Esophagus squamous epithelium (tissue), 5 donors: ENCODE measurements at regions not wholly inside any gene's neighbourhood (a gene's known extent, or its start where the extent isn't known, plus 50 kb on each side); places are given as distances from the start of the nearest gene placed in this dataset.

ENCODE experiments used
- DNase-seq: peaks from one replicate; lab custom pipeline; 2025; lab: John Stamatoyannopoulos, UW
- H3K27ac ChIP-seq, 4 donors: fragments of 200-600 bp; sonication (generic); one replicate each; pipeline ENCODE4 v1.5.1; 2016 to 2019; ENCODE audit warnings: mild to moderate bottlenecking in 1 of 4
- H3K27me3 ChIP-seq, 4 donors: fragments of 200-600 bp; sonication (generic); 1 replicate in 3 of 4; 2 replicates in 1 of 4; pipeline versions ENCODE4 v1.5.1 to v1.6.0; 2017 to 2021; ENCODE audit warnings: antibody characterized with exemption in 1 of 4
- H3K36me3 ChIP-seq, 3 donors: fragments of 200-600 bp; sonication (generic); one replicate each; pipeline ENCODE4 v1.5.1; 2016 to 2019
- H3K4me1 ChIP-seq, 3 donors: fragments of 200-600 bp; sonication (generic); one replicate each; pipeline ENCODE4 v1.5.1; 2017 to 2019
- H3K4me3 ChIP-seq, 4 donors: fragments of 200-600 bp; sonication (generic); 1 replicate in 3 of 4; 2 replicates in 1 of 4; pipeline ENCODE4 v1.5.1; 2016 to 2019; ENCODE audit warnings: mild to moderate bottlenecking in 2 of 4, moderate library complexity in 1 of 4
- H3K9me3 ChIP-seq, 3 donors: fragments of 200-600 bp; sonication (generic); one replicate each; pipeline ENCODE4 v1.5.1; 2016 to 2019
- CTCF ChIP-seq, 6 experiments: fragments of 450-650 bp in 4 of 6; fragments of 200-600 bp in 2 of 6; sonication (generic) in 2 of 6; IDR thresholded peaks; one replicate each; pipeline ENCODE4 v1.5.1; 2016 to 2019; ENCODE audit warnings: antibody characterized with exemption in 6 of 6, mild to moderate bottlenecking in 4 of 6, moderate library complexity in 4 of 6
- POLR2A ChIP-seq, 4 donors: fragments of 450-650 bp; IDR thresholded peaks; one replicate each; pipeline ENCODE4 v1.6.1; 2017; ENCODE audit warnings: antibody characterized with exemption in 4 of 4, mild to moderate bottlenecking in 4 of 4, moderate library complexity in 3 of 4
- WGBS, 2 donors: methylation state at CpG; one replicate each; pipeline ENCODE4 v1.1.5; 2018; 5-methylcytosine and 5-hydroxymethylcytosine counted together
- intact Hi-C: fragments of 100-400 bp; cut with DNase I; formaldehyde crosslinking; loops from one replicate; pipeline ENCODE4 v1.15.0; 2022
- donor health status: DM: yes; HTN: yes; CAD: no.

GRCh38 chr12:124449623-124450375 is 117.6 kb downstream of the NCOR2 start:
- TF ChIP-seq POLR2A (IDR thresholded peaks at IDR 0.05) (no peak), CTCF (IDR thresholded peaks at IDR 0.05) (no peak)
- no peak for DNase-seq
- H3K27ac ChIP-seq = no peak overlapping the region
- H3K4me3 ChIP-seq = no peak overlapping the region
- peaks cover 23 to 44% (median 24%) of the 10 kb centered on the region in 3 donors for H3K4me1 ChIP-seq
- intact Hi-C loops = no loop called here
- peaks cover 3 to 85% (median 4%) of the 10 kb centered on the region in 3 donors for H3K36me3 ChIP-seq
- no peaks in the 10 kb centered on the region for H3K27me3 ChIP-seq
- H3K9me3 ChIP-seq = no peaks in the 10 kb centered on the region
- WGBS, 2 donors = 67 to 84% methylated on average over 6 to 9 of the region's 25 CpGs

GRCh38 chr12:124448955-124449622 is 118.3 kb downstream of the NCOR2 start:
- WGBS, 2 donors = 87% methylated on average over 5 to 12 of the region's 12 CpGs
- intact Hi-C loops = no loop called here
- H3K4me1 ChIP-seq = peaks cover 17 to 41% (median 19%) of the 10 kb centered on the region in 3 donors
- H3K9me3 ChIP-seq = no peaks in the 10 kb centered on the region
- H3K27me3 ChIP-seq = no peaks in the 10 kb centered on the region
- H3K36me3 ChIP-seq = peaks cover 3 to 88% (median 4%) of the 10 kb centered on the region in 3 donors
- no peak overlapping the region for H3K4me3 ChIP-seq
- TF ChIP-seq CTCF (IDR thresholded peaks at IDR 0.05) (no peak), POLR2A (IDR thresholded peaks at IDR 0.05) (no peak)
- DNase-seq = no peak
- no peak overlapping the region for H3K27ac ChIP-seq

- no peaks in the 10 kb centered on the region for H3K9me3 ChIP-seq
- no peak overlapping the region for H3K4me3 ChIP-seq
- peaks cover 10 to 36% (median 12%) of the 10 kb centered on the region in 3 donors for H3K4me1 ChIP-seq
- H3K27ac ChIP-seq = no peak overlapping the region
- WGBS, 2 donors = 85 to 90% methylated on average over 11 to 16 of the region's 23 CpGs
- DNase-seq = no peak
- TF ChIP-seq POLR2A (IDR thresholded peaks at IDR 0.05) = no peak
- no peak for TF ChIP-seq CTCF (IDR thresholded peaks at IDR 0.05)
- intact Hi-C loops = no loop called here
- peaks cover 4 to 88% (median 7%) of the 10 kb centered on the region in 3 donors for H3K36me3 ChIP-seq
- no peaks in the 10 kb centered on the region for H3K27me3 ChIP-seq
Measured at GRCh38 chr12:124448241-124448954, 119.0 kb downstream of the NCOR2 start.

- no peak for DNase-seq
- no peaks in the 10 kb centered on the region for H3K9me3 ChIP-seq
- H3K27me3 ChIP-seq = no peaks in the 10 kb centered on the region
- 85 to 88% methylated on average over 2 of the region's 2 CpGs for WGBS, 2 donors
- TF ChIP-seq CTCF (IDR thresholded peaks at IDR 0.05) = no peak
- no peak for TF ChIP-seq POLR2A (IDR thresholded peaks at IDR 0.05)
- H3K4me1 ChIP-seq = peaks cover 0 to 25% (median 2%) of the 10 kb centered on the region in 3 donors
- peaks cover 4 to 99% (median 17%) of the 10 kb centered on the region in 3 donors for H3K36me3 ChIP-seq
- no peak overlapping the region for H3K4me3 ChIP-seq
- H3K27ac ChIP-seq = no peak overlapping the region
- intact Hi-C loops = no loop called here
Measured at GRCh38 chr12:124446364-124446763, 121.0 kb downstream of the NCOR2 start.
